GM12878 (cell line): ENCODE measurements at regions not wholly inside any gene's neighbourhood (a gene's known extent, or its start where the extent isn't known, plus 50 kb on each side); places are given as distances from the start of the nearest gene placed in this dataset.

Experiments used
- ATAC-seq: fragments of 200-7000 bp; cut with Tn5 transposase; 3 replicates; pipeline ENCODE4 v1.9.1; 2020; ENCODE audit warnings: mild to moderate bottlenecking, moderate library complexity
- BruUV-seq: library from RNA; stranded (reverse); fragments of 400-500 nt; replicated peaks from 2 replicates; lab custom pipeline; 2021; lab: Mats Ljungman, UMichigan
- CTCF ChIA-PET: fragments of 300-600 bp; sonication (Branson Sonifier 250); formaldehyde crosslinking; extraction: SDS; loops from one replicate; lab custom pipeline; 2021; ENCODE audit warnings: inconsistent platforms; lab: Yijun Ruan, JAX
- POLR2A ChIA-PET: fragments of 350-600 bp; formaldehyde crosslinking; extraction: SDS; loops from one replicate; lab custom pipeline; 2021; ENCODE audit warnings: inconsistent platforms; lab: Charles Lee
- RAD21 ChIA-PET: fragments of 300-600 bp; sonication (Branson Sonifier 250); formaldehyde crosslinking; loops from one replicate; lab custom pipeline; 2023; ENCODE audit warnings: antibody characterized with exemption; ENCODE audit not compliant: unreplicated experiment; lab: Charles Lee
- SMC1A ChIA-PET: fragments of 300-600 bp; sonication (Branson Sonifier 250); formaldehyde crosslinking; loops from one replicate; lab custom pipeline; 2023; ENCODE audit not compliant: unreplicated experiment, uncharacterized antibody; lab: Charles Lee
- DNase-seq: peaks from one replicate; pipeline ENCODE4 v3.0.0-alpha.2; 2011; ENCODE audit warnings: low read depth, low spot score
- FAIRE-seq: peaks from 3 replicates; lab custom pipeline; 2011; peaks lifted over from hg19 to GRCh38; lab: Jason Lieb, UNC
- H2AFZ ChIP-seq: 2 replicates; pipeline ENCODE4 v1.6.0; 2011; ENCODE audit warnings: low read depth, low read length, control low read depth; ENCODE audit not compliant: control insufficient read depth
- H3K27ac ChIP-seq: 2 replicates; pipeline ENCODE4 v1.5.1; 2011; ENCODE audit warnings: control low read depth; ENCODE audit not compliant: control insufficient read depth, insufficient read depth
- H3K27me3 ChIP-seq, 2 experiments: replicated peaks in 1 of 2; 2 replicates each; pipeline versions ENCODE4 v1.6.0 to v1.6.1; 2011; ENCODE audit warnings: low read length in 1 of 2; ENCODE audit not compliant: control insufficient read depth in 2 of 2, insufficient read depth in 2 of 2
- H3K36me3 ChIP-seq, 2 experiments: 2 replicates each; pipeline ENCODE4 v1.5.1; 2011; ENCODE audit warnings: low read length in 1 of 2; ENCODE audit not compliant: control insufficient read depth in 2 of 2, insufficient read depth in 2 of 2
- H3K4me1 ChIP-seq: 2 replicates; pipeline ENCODE4 v1.6.1; 2011; ENCODE audit warnings: mild to moderate bottlenecking, low read length, moderate library complexity, mixed read lengths; ENCODE audit not compliant: control insufficient read depth, insufficient read depth
- H3K4me2 ChIP-seq: 2 replicates; pipeline ENCODE4 v1.6.0; 2011; ENCODE audit warnings: control low read depth; ENCODE audit not compliant: control insufficient read depth, insufficient read depth
- H3K4me3 ChIP-seq: fragments of 200-600 bp; sonication (generic); 2 replicates; pipeline ENCODE4 v1.5.1; 2016
- H3K79me2 ChIP-seq: 2 replicates; pipeline ENCODE4 v1.6.0; 2011; ENCODE audit warnings: low read length; ENCODE audit not compliant: control insufficient read depth, insufficient read depth
- H3K9ac ChIP-seq: 2 replicates; pipeline ENCODE4 v1.8.0; 2011; ENCODE audit warnings: low read length, control low read depth, mixed read lengths; ENCODE audit not compliant: control insufficient read depth, insufficient read depth
- H3K9me3 ChIP-seq: replicated peaks from 3 replicates; pipeline ENCODE4 v1.5.1; 2011; ENCODE audit warnings: mild to moderate bottlenecking, low read length; ENCODE audit not compliant: control insufficient read depth, insufficient read depth
- H4K20me1 ChIP-seq: 2 replicates; pipeline ENCODE4 v1.6.0; 2011; ENCODE audit not compliant: control insufficient read depth, insufficient read depth
- BCL11A ChIP-seq: IDR thresholded peaks from 2 replicates; pipeline ENCODE4 v1.6.1; 2011; ENCODE audit warnings: low read depth, low read length
- NR2C1 ChIP-seq: fragments of 450-650 bp; IDR thresholded peaks from 2 replicates; pipeline ENCODE4 v1.6.1; 2017; ENCODE audit warnings: antibody characterized with exemption, mild to moderate bottlenecking, moderate library complexity
- SMARCA5 ChIP-seq: fragments of 450-650 bp; IDR thresholded peaks from 2 replicates; pipeline ENCODE4 v1.6.1; 2017; ENCODE audit warnings: mild to moderate bottlenecking
- SRF ChIP-seq, 2 experiments: IDR thresholded peaks; 2 replicates each; pipeline ENCODE4 v1.6.1; 2011; ENCODE audit warnings: low read depth in 2 of 2, low read length in 2 of 2, mild to moderate bottlenecking in 1 of 2, moderate library complexity in 1 of 2
- USF2 ChIP-seq: IDR thresholded peaks from 2 replicates; pipeline ENCODE4 v1.6.1; 2011; ENCODE audit warnings: low read depth, low read length, improper control_type of control experiment, borderline replicate concordance
- ZNF384 ChIP-seq: IDR thresholded peaks from 2 replicates; pipeline ENCODE4 v1.6.1; 2012; ENCODE audit warnings: low read depth, mild to moderate bottlenecking, low read length, improper control_type of control experiment, borderline replicate concordance
- WGBS: methylation state at CpG from one replicate; pipeline ENCODE4 v1.1.6; 2016; ENCODE audit warnings: low lambda C conversion rate; ENCODE audit not compliant: insufficient replicate concordance, insufficient coverage; ENCODE audit errors: missing lambda C conversion rate; 5-methylcytosine and 5-hydroxymethylcytosine counted together
- in situ Hi-C: fragments of 300-500 bp; cut with MboI; formaldehyde crosslinking; loops from 9 replicates; pipeline ENCODE4 v1.14.3; 2018; ENCODE audit warnings: mixed read lengths
- intact Hi-C: fragments of 100-400 bp; cut with micrococcal nuclease; formaldehyde crosslinking; loops from one replicate; pipeline ENCODE4 v1.14.2; 2022; ENCODE audit not compliant: unreplicated experiment

- RAD21 ChIA-PET: no interaction called here
- no peak overlapping the region for H2AFZ ChIP-seq
These were observed 332.2 kb downstream of the CHRM3 start for GRCh38 chr1:239718571-239718970.

GRCh38 chr1:239718997-239719628, 332.7 kb downstream of the CHRM3 start:
- TF ChIP-seq USF2 (no peak), SMARCA5 (no peak), NR2C1 (no peak)
- no peaks in the 10 kb centered on the region for H3K27me3 ChIP-seq
- no peaks in the 10 kb centered on the region for H3K36me3 ChIP-seq
- no peak overlapping the region for H3K27ac ChIP-seq
- ChIA-PET POLR2A (interaction anchor here (0.5 kb wide), 1 partner anchor 12 kb away, joined by 3 read pairs; no protein-coding TSS in a partner anchor), RAD21 (no interaction called here), CTCF (interaction anchor here (1.0 to 1.4 kb wide), 3 partner anchors 8 to 179 kb away, joined by 3 to 4 read pairs (median 3); no protein-coding TSS in a partner anchor), SMC1A (interaction anchor here (1.1 kb wide), 1 partner anchor 41 kb away, joined by 3 read pairs; no protein-coding TSS in a partner anchor)
- no peak overlapping the region for H2AFZ ChIP-seq
- no peak overlapping the region for H3K4me2 ChIP-seq
- intact Hi-C loops (no loop called here), in situ Hi-C loops (no loop called here)
- no peaks in the 10 kb centered on the region for H4K20me1 ChIP-seq
- no peak overlapping the region for H3K9ac ChIP-seq
- 43% methylated on average over 6 of the region's 6 CpGs for WGBS
- FAIRE-seq (no peak), DNase-seq (no peak), ATAC-seq (no peak)
- H3K9me3 ChIP-seq: no peaks in the 10 kb centered on the region
- H3K79me2 ChIP-seq: no peaks in the 10 kb centered on the region
- H3K4me3 ChIP-seq: no peak overlapping the region
- no TSS peak for BruUV-seq
- H3K4me1 ChIP-seq: no peaks in the 10 kb centered on the region

More at GRCh38 chr1:239718571-239718970, 332.2 kb downstream of the CHRM3 start:
- H3K4me2 ChIP-seq: no peak overlapping the region
- CTCF ChIA-PET: interaction anchor here (1.0 to 1.2 kb wide), 2 partner anchors 9 to 12 kb away, joined by 3 to 4 read pairs; no protein-coding TSS in a partner anchor
- POLR2A ChIA-PET: interaction anchor here (0.5 kb wide), 1 partner anchor 12 kb away, joined by 3 read pairs; no protein-coding TSS in a partner anchor
- no peak overlapping the region for H3K27ac ChIP-seq
- FAIRE-seq: no peak
- TF ChIP-seq SRF (IDR thresholded peaks at IDR 0.05; ENCODE audit: low read depth in 2 of 2, low read length in 2 of 2) (no peak), BCL11A (no peak), SMARCA5 (no peak), ZNF384 (no peak)
- no peak overlapping the region for H3K9ac ChIP-seq
- H4K20me1 ChIP-seq: no peaks in the 10 kb centered on the region
- in situ Hi-C loops (no loop called here), intact Hi-C loops (no loop called here)
- no TSS peak for BruUV-seq
- no peak for DNase-seq
- no peaks in the 10 kb centered on the region for H3K27me3 ChIP-seq
- 0% methylated on average over 1 of the region's 1 CpG for WGBS
- no peaks in the 10 kb centered on the region for H3K36me3 ChIP-seq
- SMC1A ChIA-PET: no interaction called here
- no peaks in the 10 kb centered on the region for H3K4me1 ChIP-seq
- ATAC-seq: no peak
- H3K4me3 ChIP-seq: no peak overlapping the region
- H3K79me2 ChIP-seq: no peaks in the 10 kb centered on the region
- H3K9me3 ChIP-seq: no peaks in the 10 kb centered on the region
